IMR-90 (cell line): ENCODE measurements at regions not wholly inside any gene's neighbourhood (a gene's known extent, or its start where the extent isn't known, plus 50 kb on each side); places are given as distances from the start of the nearest gene placed in this dataset.

ENCODE experiments used
- ATAC-seq: fragments of 200-7000 bp; cut with Tn5 transposase; 2 replicates; pipeline ENCODE4 v1.9.1; 2020; ENCODE audit warnings: low read depth, mild to moderate bottlenecking, moderate library complexity
- BruUV-seq: library from RNA; stranded (reverse); fragments of 400-500 nt; replicated peaks from 2 replicates; lab custom pipeline; 2021; lab: Mats Ljungman, UMichigan
- CTCF ChIA-PET: fragments of 300-600 bp; formaldehyde crosslinking; extraction: SDS; loops from one replicate; lab custom pipeline; 2021; ENCODE audit warnings: antibody characterized with exemption; lab: Yijun Ruan, JAX
- POLR2A ChIA-PET: fragments of 300-600 bp; sonication (Branson Sonifier 250); formaldehyde crosslinking; loops from one replicate; lab custom pipeline; 2022; ENCODE audit warnings: antibody characterized with exemption; ENCODE audit not compliant: unreplicated experiment; lab: Charles Lee
- DNase-seq: peaks from one replicate; pipeline ENCODE4 v3.0.0; 2013
- H2AFZ ChIP-seq: replicated peaks from 2 replicates; pipeline ENCODE3; 2013; ENCODE audit warnings: low read length, mild to moderate bottlenecking; ENCODE audit not compliant: poor library complexity
- H2AK5ac ChIP-seq: 2 replicates; pipeline ENCODE4 v1.6.1; 2013; ENCODE audit warnings: low read depth, low read length, inconsistent platforms
- H2AK9ac ChIP-seq: replicated peaks from 2 replicates; pipeline ENCODE3; 2013; ENCODE audit warnings: mild to moderate bottlenecking, low read depth, low read length, moderate library complexity; ENCODE audit not compliant: poor library complexity
- H2BK120ac ChIP-seq: 2 replicates; pipeline ENCODE4 v1.6.1; 2013; ENCODE audit warnings: low read depth, low read length, inconsistent platforms
- H2BK15ac ChIP-seq: 3 replicates; pipeline ENCODE4 v1.6.1; 2013; ENCODE audit warnings: low read depth, low read length, inconsistent platforms
- H2BK20ac ChIP-seq: 2 replicates; pipeline ENCODE4 v1.6.1; 2013; ENCODE audit warnings: low read depth, mild to moderate bottlenecking, inconsistent platforms, low read length, moderate library complexity
- H2BK5ac ChIP-seq: 2 replicates; pipeline ENCODE4 v1.6.1; 2013; ENCODE audit warnings: mild to moderate bottlenecking, low read depth, low read length, inconsistent platforms; ENCODE audit not compliant: poor library complexity, severe bottlenecking
- H3K14ac ChIP-seq: replicated peaks from 2 replicates; pipeline ENCODE4 v1.6.1; 2013; ENCODE audit warnings: low read depth, low read length, inconsistent platforms
- H3K18ac ChIP-seq: 2 replicates; pipeline ENCODE4 v1.6.1; 2013; ENCODE audit warnings: low read depth, low read length, control low read depth
- H3K23ac ChIP-seq: 2 replicates; pipeline ENCODE4 v1.6.1; 2013; ENCODE audit warnings: low read depth, low read length, inconsistent platforms
- H3K27ac ChIP-seq: 2 replicates; pipeline ENCODE4 v1.5.1; 2013; ENCODE audit warnings: mild to moderate bottlenecking, control low read depth, low read length; ENCODE audit not compliant: insufficient read depth
- H3K27me3 ChIP-seq: 2 replicates; pipeline ENCODE4 v1.6.1; 2013; ENCODE audit warnings: low read length; ENCODE audit not compliant: control insufficient read depth, insufficient read depth
- H3K36me3 ChIP-seq: 2 replicates; pipeline ENCODE4 v1.6.1; 2013; ENCODE audit warnings: low read length, mixed read lengths; ENCODE audit not compliant: control insufficient read depth, insufficient read depth
- H3K4ac ChIP-seq: 2 replicates; pipeline ENCODE4 v1.6.1; 2013; ENCODE audit warnings: low read depth, low read length, inconsistent platforms
- H3K4me1 ChIP-seq: 2 replicates; pipeline ENCODE4 v1.6.1; 2013; ENCODE audit warnings: low read length, mixed read lengths; ENCODE audit not compliant: control insufficient read depth, insufficient read depth
- H3K4me2 ChIP-seq: 2 replicates; pipeline ENCODE4 v1.6.1; 2013; ENCODE audit warnings: low read depth, mild to moderate bottlenecking, control low read depth, low read length, moderate library complexity
- H3K4me3 ChIP-seq: 2 replicates; pipeline ENCODE4 v1.5.1; 2013; ENCODE audit warnings: low read depth, mild to moderate bottlenecking, control low read depth, low read length, moderate library complexity; ENCODE audit not compliant: insufficient read depth
- H3K56ac ChIP-seq: 2 replicates; pipeline ENCODE4 v1.6.1; 2013; ENCODE audit warnings: low read length, inconsistent platforms; ENCODE audit not compliant: insufficient read depth; ENCODE audit errors: extremely low read depth
- H3K79me1 ChIP-seq, 2 experiments: 2 replicates each; pipeline ENCODE4 v1.6.1; 2013; ENCODE audit warnings: low read length in 2 of 2, inconsistent platforms in 1 of 2, low read depth in 1 of 2
- H3K9ac ChIP-seq: 2 replicates; pipeline ENCODE4 v1.6.1; 2013; ENCODE audit warnings: low read depth, low read length, control low read depth
- H3K9me1 ChIP-seq: 2 replicates; pipeline ENCODE4 v1.6.1; 2013; ENCODE audit warnings: low read length, inconsistent platforms; ENCODE audit not compliant: insufficient read depth
- H3K9me3 ChIP-seq: 2 replicates; pipeline ENCODE4 v1.6.1; 2013; ENCODE audit warnings: low read length; ENCODE audit not compliant: control insufficient read depth, insufficient read depth
- H4K20me1 ChIP-seq: 2 replicates; pipeline ENCODE4 v1.6.1; 2013; ENCODE audit warnings: low read length, inconsistent platforms; ENCODE audit not compliant: insufficient read depth
- H4K5ac ChIP-seq: 2 replicates; pipeline ENCODE4 v1.6.1; 2013; ENCODE audit warnings: mild to moderate bottlenecking, low read depth, low read length, control low read depth
- H4K8ac ChIP-seq, 2 experiments: 2 replicates each; pipeline ENCODE4 v1.6.1; 2013; ENCODE audit warnings: low read depth in 2 of 2, low read length in 2 of 2, control low read depth in 1 of 2, inconsistent platforms in 1 of 2
- H4K91ac ChIP-seq: 2 replicates; pipeline ENCODE4 v1.6.1; 2013; ENCODE audit warnings: low read depth, low read length, inconsistent platforms; ENCODE audit not compliant: insufficient read depth
- CEBPB ChIP-seq: IDR thresholded peaks from 2 replicates; pipeline ENCODE4 v1.6.1; 2012; ENCODE audit warnings: low read depth, low read length, improper control_type of control experiment
- CHD1 ChIP-seq: IDR thresholded peaks from 2 replicates; pipeline ENCODE4 v1.6.1; 2012; ENCODE audit warnings: low read depth, low read length, improper control_type of control experiment
- CTCF ChIP-seq: conservative IDR thresholded peaks from 2 replicates; pipeline ENCODE4 v1.5.1; 2012; ENCODE audit warnings: mild to moderate bottlenecking, low read depth, low read length, improper control_type of control experiment
- FOS ChIP-seq: fragments of 150-350 bp; IDR thresholded peaks from 2 replicates; pipeline ENCODE4 v1.6.1; 2016; ENCODE audit warnings: low read depth, low read length
- MAZ ChIP-seq: IDR thresholded peaks from 2 replicates; pipeline ENCODE4 v1.6.1; 2012; ENCODE audit warnings: low read depth, mild to moderate bottlenecking, low read length, improper control_type of control experiment, moderate library complexity, borderline replicate concordance
- NFE2L2 ChIP-seq: fragments of 150-350 bp; IDR thresholded peaks from 2 replicates; pipeline ENCODE4 v1.6.1; 2016; ENCODE audit warnings: low read depth, mild to moderate bottlenecking, low read length
- RFX5 ChIP-seq: IDR thresholded peaks from 2 replicates; pipeline ENCODE4 v1.8.0; 2012; ENCODE audit warnings: low read depth, mild to moderate bottlenecking, low read length, moderate library complexity
- WGBS, 2 experiments: methylation state at CpG; one replicate each; pipeline versions ENCODE4 v1.1.5 to v1.1.7; 2013; ENCODE audit warnings: missing lambda C conversion rate in 2 of 2; ENCODE audit not compliant: insufficient read length in 1 of 2; ENCODE audit errors: extremely low coverage in 2 of 2; 5-methylcytosine and 5-hydroxymethylcytosine counted together
- dilution Hi-C: fragments of 300-500 bp; cut with HindIII; formaldehyde crosslinking; loops from one replicate; pipeline ENCODE4 v1.14.3; 2018; ENCODE audit warnings: low sequenced_read_pairs; ENCODE audit not compliant: unreplicated experiment
- in situ Hi-C: fragments of 300-500 bp; cut with MboI; formaldehyde crosslinking; loops from 3 replicates; pipeline ENCODE4 v1.14.3; 2019; ENCODE audit warnings: low sequenced_read_pairs, inconsistent platforms, mixed read lengths
- intact Hi-C: fragments of 100-400 bp; cut with micrococcal nuclease; formaldehyde crosslinking; loops from 2 replicates; pipeline ENCODE4 v1.10.0; 2022

GRCh38 chr11:103798446-103798845 lies 238.0 kb upstream of the DDI1 start:
- Histone ChIP-seq H2AFZ (no peak overlapping the region), H2AK9ac (no peak overlapping the region), H3K9ac (no peak overlapping the region), H4K91ac (no peak overlapping the region), H4K8ac (no peak overlapping the region), H3K4ac (0 out of 2 replicates have a peak overlapping the region, but pooled peaks have one; percentile 29), H3K56ac (no peak overlapping the region), H3K27ac (no peak overlapping the region), H3K79me1 (no peaks in the 10 kb centered on the region), H3K36me3 (no peaks in the 10 kb centered on the region), H3K4me1 (peaks cover 5% of the 10 kb centered on the region), H3K18ac (peak overlapping the region; percentile 33; the same call in 1 of the 2 replicates), H2BK20ac (no peak overlapping the region), H3K27me3 (no peaks in the 10 kb centered on the region), H2AK5ac (no peak overlapping the region), H4K5ac (no peak overlapping the region), H2BK15ac (no peak overlapping the region), H3K4me3 (no peak overlapping the region), H3K14ac (no peak overlapping the region), H3K23ac (no peak overlapping the region), H3K9me3 (no peaks in the 10 kb centered on the region), H4K20me1 (no peaks in the 10 kb centered on the region), H3K4me2 (no peak overlapping the region), H2BK5ac (peak overlapping the region; percentile 71), H2BK120ac (peak overlapping the region; percentile 30; the same call in 1 of the 2 replicates), H3K9me1 (peaks cover 4% of the 10 kb centered on the region; the same call in 1 of the 2 replicates)
- BruUV-seq: no TSS peak
- intact Hi-C loops: no loop called here
- in situ Hi-C loops: no loop called here
- dilution Hi-C loops: no loop called here
- ChIA-PET CTCF (interaction anchor here (0.6 to 0.8 kb wide), 2 partner anchors 10 to 349 kb away, joined by 3 read pairs; no protein-coding TSS in a partner anchor), POLR2A (no interaction called here)
- DNase-seq (peak; percentile 35), ATAC-seq (peak; percentile 38)
- TF ChIP-seq CHD1 (no peak), MAZ (no peak), CEBPB (no peak), CTCF (no peak), NFE2L2 (no peak), RFX5 (no peak), FOS (no peak)
- 0% methylated on average over 1 of the region's 3 CpGs; no CpG with 5 or more reads in 1 of the 2 experiments for WGBS, 2 experiments
